HEK293 (cell line): ENCODE measurements at regions not wholly inside any gene's neighbourhood (a gene's known extent, or its start where the extent isn't known, plus 50 kb on each side); places are given as distances from the start of the nearest gene placed in this dataset.

ENCODE experiments used
- CTCF ChIA-PET: fragments of 350-600 bp; formaldehyde crosslinking; extraction: SDS; loops from one replicate; lab custom pipeline; 2021; ENCODE audit warnings: antibody characterized with exemption; lab: Yijun Ruan, JAX
- POLR2A ChIA-PET: fragments of 300-600 bp; formaldehyde crosslinking; extraction: SDS; loops from one replicate; lab custom pipeline; 2020; ENCODE audit warnings: antibody characterized with exemption, inconsistent platforms; lab: Yijun Ruan, JAX
- H3K27ac ChIP-seq: fragments of 200-500 bp; sonication (Bioruptor generic); 2 replicates; pipeline ENCODE4 v1.5.1; 2014; ENCODE audit warnings: low read depth, low read length, control low read depth, inconsistent platforms; ENCODE audit errors: extremely low read depth
- H3K36me3 ChIP-seq, 2 experiments: fragments of 200-500 bp in 1 of 2; sonication (Bioruptor generic) in 1 of 2; 1 replicate in 1 of 2; 2 replicates in 1 of 2; pipeline ENCODE4 v1.5.1; 2014 to 2017; ENCODE audit warnings: inconsistent platforms in 2 of 2, low read length in 2 of 2; ENCODE audit not compliant: control insufficient read depth in 2 of 2, insufficient read depth in 1 of 2
- H3K4me1 ChIP-seq: fragments of 200-500 bp; sonication (Bioruptor generic); 2 replicates; pipeline ENCODE4 v1.5.1; 2014; ENCODE audit warnings: mild to moderate bottlenecking, low read length, inconsistent platforms; ENCODE audit not compliant: control insufficient read depth, insufficient read depth
- H3K4me3 ChIP-seq: 2 replicates; pipeline ENCODE4 v1.5.1; 2011; ENCODE audit warnings: low read depth, mild to moderate bottlenecking, control low read depth, low read length, moderate library complexity
- H3K9me3 ChIP-seq: fragments of 200-500 bp; sonication (Bioruptor generic); 2 replicates; pipeline ENCODE4 v1.5.1; 2014; ENCODE audit warnings: low read depth, low read length, inconsistent platforms; ENCODE audit not compliant: control insufficient read depth, insufficient read depth
- BCL11A ChIP-seq: fragments of 450-650 bp; formaldehyde crosslinking; IDR thresholded peaks from 2 replicates; pipeline ENCODE4 v1.5.1; 2016; ENCODE audit warnings: low read depth, missing biosample characterization, missing genetic modification characterization
- BCL6B ChIP-seq: fragments of 450-650 bp; formaldehyde crosslinking; IDR thresholded peaks from 2 replicates; pipeline ENCODE4 v1.5.1; 2017; ENCODE audit warnings: missing biosample characterization, missing genetic modification characterization
- EGR2 ChIP-seq: fragments of 450-650 bp; formaldehyde crosslinking; IDR thresholded peaks from 2 replicates; pipeline ENCODE4 v1.5.1; 2016; ENCODE audit warnings: low read depth, missing biosample characterization, missing genetic modification characterization
- KLF7 ChIP-seq: fragments of 450-650 bp; formaldehyde crosslinking; IDR thresholded peaks from 2 replicates; pipeline ENCODE4 v1.5.1; 2016; ENCODE audit warnings: missing biosample characterization, missing genetic modification characterization, borderline replicate concordance
- MZF1 ChIP-seq: fragments of 450-650 bp; formaldehyde crosslinking; IDR thresholded peaks from 2 replicates; pipeline ENCODE4 v1.5.1; 2017; ENCODE audit warnings: missing biosample characterization, missing genetic modification characterization, borderline replicate concordance
- PBX3 ChIP-seq: sonication (generic); formaldehyde crosslinking; IDR thresholded peaks from 2 replicates; pipeline ENCODE4 v1.8.1; 2022; ENCODE audit warnings: mild to moderate bottlenecking, moderate library complexity, missing genetic modification reagents
- RBAK ChIP-seq: fragments of 450-650 bp; formaldehyde crosslinking; IDR thresholded peaks from 2 replicates; pipeline ENCODE4 v1.5.1; 2016; ENCODE audit warnings: missing biosample characterization, missing genetic modification characterization
- REPIN1 ChIP-seq: fragments of 450-650 bp; formaldehyde crosslinking; IDR thresholded peaks from 2 replicates; pipeline ENCODE4 v1.5.1; 2017; ENCODE audit warnings: missing biosample characterization, missing genetic modification characterization, low read depth
- WT1 ChIP-seq: fragments of 450-650 bp; formaldehyde crosslinking; IDR thresholded peaks from 2 replicates; pipeline ENCODE4 v1.5.1; 2016; ENCODE audit warnings: missing biosample characterization, missing genetic modification characterization
- ZNF16 ChIP-seq: fragments of 450-650 bp; formaldehyde crosslinking; IDR thresholded peaks from 2 replicates; pipeline ENCODE4 v1.5.1; 2016; ENCODE audit warnings: low read depth, missing biosample characterization, missing genetic modification characterization
- ZNF175 ChIP-seq: fragments of 450-650 bp; formaldehyde crosslinking; IDR thresholded peaks from 2 replicates; pipeline ENCODE4 v1.5.1; 2016; ENCODE audit warnings: missing biosample characterization, missing genetic modification characterization
- ZNF211 ChIP-seq: fragments of 450-650 bp; formaldehyde crosslinking; IDR thresholded peaks from 2 replicates; pipeline ENCODE4 v1.5.1; 2016; ENCODE audit warnings: low read depth, missing biosample characterization, missing genetic modification characterization
- ZNF302 ChIP-seq: fragments of 450-650 bp; formaldehyde crosslinking; IDR thresholded peaks from 2 replicates; pipeline ENCODE4 v1.5.1; 2016; ENCODE audit warnings: missing biosample characterization, missing genetic modification characterization, low read depth
- ZNF514 ChIP-seq: fragments of 450-650 bp; formaldehyde crosslinking; IDR thresholded peaks from 2 replicates; pipeline ENCODE4 v1.5.1; 2016; ENCODE audit warnings: missing biosample characterization, missing genetic modification characterization
- ZNF521 ChIP-seq: fragments of 450-650 bp; formaldehyde crosslinking; IDR thresholded peaks from 2 replicates; pipeline ENCODE4 v1.5.1; 2017; ENCODE audit warnings: missing biosample characterization, mild to moderate bottlenecking, missing genetic modification characterization
- ZNF529 ChIP-seq: fragments of 450-650 bp; formaldehyde crosslinking; IDR thresholded peaks from 2 replicates; pipeline ENCODE4 v1.5.1; 2017; ENCODE audit warnings: missing genetic modification characterization, missing biosample characterization; ENCODE audit not compliant: insufficient replicate concordance
- ZNF560 ChIP-seq: fragments of 450-650 bp; formaldehyde crosslinking; IDR thresholded peaks from 2 replicates; pipeline ENCODE4 v1.5.1; 2017; ENCODE audit warnings: missing biosample characterization, missing genetic modification characterization, borderline replicate concordance
- ZNF561 ChIP-seq: fragments of 450-650 bp; IDR thresholded peaks from 2 replicates; pipeline ENCODE4 v1.5.1; 2018; ENCODE audit warnings: missing biosample characterization, missing genetic modification characterization, borderline replicate concordance
- ZNF677 ChIP-seq: fragments of 450-650 bp; IDR thresholded peaks from 2 replicates; pipeline ENCODE4 v1.5.0; 2018; ENCODE audit warnings: missing biosample characterization, mild to moderate bottlenecking, missing genetic modification characterization, moderate library complexity
- ZNF701 ChIP-seq: fragments of 450-650 bp; formaldehyde crosslinking; IDR thresholded peaks from 2 replicates; pipeline ENCODE4 v1.5.1; 2016; ENCODE audit warnings: missing biosample characterization, missing genetic modification characterization
- ZNF785 ChIP-seq: fragments of 450-650 bp; formaldehyde crosslinking; IDR thresholded peaks from 2 replicates; pipeline ENCODE4 v1.5.1; 2016; ENCODE audit warnings: missing biosample characterization, missing genetic modification characterization
- ZXDB ChIP-seq: fragments of 450-650 bp; formaldehyde crosslinking; IDR thresholded peaks from 2 replicates; pipeline ENCODE4 v1.5.1; 2016; ENCODE audit warnings: missing biosample characterization, missing genetic modification characterization
- TF ChIP-seq, protein P1 (sequence below): fragments of 450-650 bp; formaldehyde crosslinking; IDR thresholded peaks from 2 replicates; pipeline ENCODE4 v1.5.1; 2016; ENCODE audit warnings: missing biosample characterization, missing genetic modification characterization, borderline replicate concordance
- TF ChIP-seq, protein P2 (sequence below): fragments of 450-650 bp; formaldehyde crosslinking; IDR thresholded peaks from 2 replicates; pipeline ENCODE4 v1.5.1; 2016; ENCODE audit warnings: missing biosample characterization, missing genetic modification characterization
- TF ChIP-seq, protein P3 (sequence below): IDR thresholded peaks from 2 replicates; pipeline ENCODE4 v1.6.1; 2011; ENCODE audit warnings: mild to moderate bottlenecking, low read depth, low read length, borderline replicate concordance
- TF ChIP-seq, protein P4 (sequence below): fragments of 450-650 bp; formaldehyde crosslinking; IDR thresholded peaks from 2 replicates; pipeline ENCODE4 v1.5.1; 2016; ENCODE audit warnings: missing biosample characterization, missing genetic modification characterization
- TF ChIP-seq, protein P5 (sequence below): fragments of 450-650 bp; formaldehyde crosslinking; optimal IDR thresholded peaks from 2 replicates; pipeline ENCODE3; 2016; ENCODE audit warnings: missing biosample characterization, mild to moderate bottlenecking, missing genetic modification characterization

GRCh38 chr9:71626395-71626794 is 141.9 kb downstream of the CEMIP2 start:
- H3K36me3 ChIP-seq: no peaks in the 10 kb centered on the region
- no peak overlapping the region for H3K27ac ChIP-seq
- no peaks in the 10 kb centered on the region for H3K9me3 ChIP-seq
- ChIA-PET CTCF (no interaction called here), POLR2A (no interaction called here)
- H3K4me3 ChIP-seq: no peak overlapping the region
- TF ChIP-seq ZNF560: no peak
- no peak for TF ChIP-seq ZNF175 (tag by site-specific recombination)
- no peak for TF ChIP-seq PBX3 (CRISPR knock-in tag)
- no peak for TF ChIP-seq BCL11A
- TF ChIP-seq, protein P1, sequence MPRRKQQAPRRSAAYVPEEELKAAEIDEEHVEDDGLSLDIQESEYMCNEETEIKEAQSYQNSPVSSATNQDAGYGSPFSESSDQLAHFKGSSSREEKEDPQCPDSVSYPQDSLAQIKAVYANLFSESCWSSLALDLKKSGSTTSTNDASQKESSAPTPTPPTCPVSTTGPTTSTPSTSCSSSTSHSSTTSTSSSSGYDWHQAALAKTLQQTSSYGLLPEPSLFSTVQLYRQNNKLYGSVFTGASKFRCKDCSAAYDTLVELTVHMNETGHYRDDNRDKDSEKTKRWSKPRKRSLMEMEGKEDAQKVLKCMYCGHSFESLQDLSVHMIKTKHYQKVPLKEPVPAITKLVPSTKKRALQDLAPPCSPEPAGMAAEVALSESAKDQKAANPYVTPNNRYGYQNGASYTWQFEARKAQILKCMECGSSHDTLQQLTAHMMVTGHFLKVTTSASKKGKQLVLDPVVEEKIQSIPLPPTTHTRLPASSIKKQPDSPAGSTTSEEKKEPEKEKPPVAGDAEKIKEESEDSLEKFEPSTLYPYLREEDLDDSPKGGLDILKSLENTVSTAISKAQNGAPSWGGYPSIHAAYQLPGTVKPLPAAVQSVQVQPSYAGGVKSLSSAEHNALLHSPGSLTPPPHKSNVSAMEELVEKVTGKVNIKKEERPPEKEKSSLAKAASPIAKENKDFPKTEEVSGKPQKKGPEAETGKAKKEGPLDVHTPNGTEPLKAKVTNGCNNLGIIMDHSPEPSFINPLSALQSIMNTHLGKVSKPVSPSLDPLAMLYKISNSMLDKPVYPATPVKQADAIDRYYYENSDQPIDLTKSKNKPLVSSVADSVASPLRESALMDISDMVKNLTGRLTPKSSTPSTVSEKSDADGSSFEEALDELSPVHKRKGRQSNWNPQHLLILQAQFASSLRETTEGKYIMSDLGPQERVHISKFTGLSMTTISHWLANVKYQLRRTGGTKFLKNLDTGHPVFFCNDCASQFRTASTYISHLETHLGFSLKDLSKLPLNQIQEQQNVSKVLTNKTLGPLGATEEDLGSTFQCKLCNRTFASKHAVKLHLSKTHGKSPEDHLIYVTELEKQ: no peak
- TF ChIP-seq MZF1 (tag by site-specific recombination): no peak
- TF ChIP-seq, protein P2, sequence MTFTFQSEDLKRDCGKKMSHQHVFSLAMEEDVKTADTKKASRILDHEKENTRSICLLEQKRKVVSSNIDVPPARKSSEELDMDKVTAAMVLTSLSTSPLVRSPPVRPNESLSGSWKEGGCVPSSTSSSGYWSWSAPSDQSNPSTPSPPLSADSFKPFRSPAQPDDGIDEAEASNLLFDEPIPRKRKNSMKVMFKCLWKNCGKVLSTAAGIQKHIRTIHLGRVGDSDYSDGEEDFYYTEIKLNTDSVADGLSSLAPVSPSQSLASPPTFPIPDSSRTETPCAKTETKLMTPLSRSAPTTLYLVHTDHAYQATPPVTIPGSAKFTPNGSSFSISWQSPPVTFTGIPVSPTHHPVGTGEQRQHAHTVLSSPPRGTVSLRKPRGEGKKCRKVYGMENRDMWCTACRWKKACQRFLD (tag by site-specific recombination): no peak
- TF ChIP-seq EGR2 (tag by site-specific recombination): no peak
- no peak for TF ChIP-seq ZNF701 (tag by site-specific recombination)
- TF ChIP-seq ZXDB: no peak
- no peak for TF ChIP-seq ZNF16 (tag by site-specific recombination)
- no peak for TF ChIP-seq ZNF529 (tag by site-specific recombination)
- TF ChIP-seq ZNF302 (tag by site-specific recombination): no peak
- TF ChIP-seq RBAK (tag by site-specific recombination): no peak
- no peak for TF ChIP-seq ZNF561 (tag by site-specific recombination)
- no peak for TF ChIP-seq KLF7 (tag by site-specific recombination)
- no peak for TF ChIP-seq ZNF521 (tag by site-specific recombination)
- no peak for TF ChIP-seq REPIN1
- TF ChIP-seq ZNF677 (tag by site-specific recombination): no peak
- no peak for TF ChIP-seq ZNF514 (tag by site-specific recombination)
- TF ChIP-seq, all 188 proteins: peak for 0
- no peaks in the 10 kb centered on the region for H3K4me1 ChIP-seq

- Histone ChIP-seq H3K9me3 (no peaks in the 10 kb centered on the region), H3K36me3 (no peaks in the 10 kb centered on the region), H3K4me3 (no peak overlapping the region), H3K27ac (no peak overlapping the region), H3K4me1 (no peaks in the 10 kb centered on the region)
- ChIA-PET POLR2A (no interaction called here), CTCF (interaction anchor here (1.3 kb wide), 1 partner anchor 21 kb away, joined by 4 read pairs; no protein-coding TSS in a partner anchor)
- TF ChIP-seq, protein P3, sequence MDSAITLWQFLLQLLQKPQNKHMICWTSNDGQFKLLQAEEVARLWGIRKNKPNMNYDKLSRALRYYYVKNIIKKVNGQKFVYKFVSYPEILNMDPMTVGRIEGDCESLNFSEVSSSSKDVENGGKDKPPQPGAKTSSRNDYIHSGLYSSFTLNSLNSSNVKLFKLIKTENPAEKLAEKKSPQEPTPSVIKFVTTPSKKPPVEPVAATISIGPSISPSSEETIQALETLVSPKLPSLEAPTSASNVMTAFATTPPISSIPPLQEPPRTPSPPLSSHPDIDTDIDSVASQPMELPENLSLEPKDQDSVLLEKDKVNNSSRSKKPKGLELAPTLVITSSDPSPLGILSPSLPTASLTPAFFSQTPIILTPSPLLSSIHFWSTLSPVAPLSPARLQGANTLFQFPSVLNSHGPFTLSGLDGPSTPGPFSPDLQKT: no peak
- TF ChIP-seq, protein P4, sequence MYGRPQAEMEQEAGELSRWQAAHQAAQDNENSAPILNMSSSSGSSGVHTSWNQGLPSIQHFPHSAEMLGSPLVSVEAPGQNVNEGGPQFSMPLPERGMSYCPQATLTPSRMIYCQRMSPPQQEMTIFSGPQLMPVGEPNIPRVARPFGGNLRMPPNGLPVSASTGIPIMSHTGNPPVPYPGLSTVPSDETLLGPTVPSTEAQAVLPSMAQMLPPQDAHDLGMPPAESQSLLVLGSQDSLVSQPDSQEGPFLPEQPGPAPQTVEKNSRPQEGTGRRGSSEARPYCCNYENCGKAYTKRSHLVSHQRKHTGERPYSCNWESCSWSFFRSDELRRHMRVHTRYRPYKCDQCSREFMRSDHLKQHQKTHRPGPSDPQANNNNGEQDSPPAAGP: no peak
- TF ChIP-seq ZNF211 (tag by site-specific recombination) (no peak), WT1 (tag by site-specific recombination) (no peak), ZNF785 (no peak), BCL6B (tag by site-specific recombination) (no peak)
- TF ChIP-seq, protein P5, sequence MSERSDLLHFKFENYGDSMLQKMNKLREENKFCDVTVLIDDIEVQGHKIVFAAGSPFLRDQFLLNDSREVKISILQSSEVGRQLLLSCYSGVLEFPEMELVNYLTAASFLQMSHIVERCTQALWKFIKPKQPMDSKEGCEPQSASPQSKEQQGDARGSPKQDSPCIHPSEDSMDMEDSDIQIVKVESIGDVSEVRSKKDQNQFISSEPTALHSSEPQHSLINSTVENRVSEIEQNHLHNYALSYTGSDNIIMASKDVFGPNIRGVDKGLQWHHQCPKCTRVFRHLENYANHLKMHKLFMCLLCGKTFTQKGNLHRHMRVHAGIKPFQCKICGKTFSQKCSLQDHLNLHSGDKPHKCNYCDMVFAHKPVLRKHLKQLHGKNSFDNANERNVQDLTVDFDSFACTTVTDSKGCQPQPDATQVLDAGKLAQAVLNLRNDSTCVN (tag by site-specific recombination): no peak
Measured at GRCh38 chr9:71624728-71625127, 143.6 kb downstream of the CEMIP2 start.
